ENCODE measurements at regions not wholly inside any gene's neighbourhood (a gene's known extent, or its start where the extent isn't known, plus 50 kb on each side); places are given as distances from the start of the nearest gene placed in this dataset.

- TF ChIP-seq POLR2AphosphoS5 (IDR thresholded peaks at IDR 0.05; ENCODE audit: low read depth, low read length) (no peak), POLR2A (IDR thresholded peaks at IDR 0.05; ENCODE audit: low read depth, low read length) (no peak), SPI1 (IDR thresholded peaks at IDR 0.05; ENCODE audit: low read depth, low read length) (no peak), POU2F2 (IDR thresholded peaks at IDR 0.05; ENCODE audit: low read depth, low read length) (no peak), TAF1 (IDR thresholded peaks at IDR 0.05; ENCODE audit: low read depth, low read length) (no peak)
These were observed 1387.8 kb upstream of the ATXN8OS start for GRCh38 chr13:68719815-68720214.
